GM23338 (cell line): ENCODE measurements at regions not wholly inside any gene's neighbourhood (a gene's known extent, or its start where the extent isn't known, plus 50 kb on each side); places are given as distances from the start of the nearest gene placed in this dataset.

Source experiments
- ATAC-seq: fragments of 200-7000 bp; cut with Tn5 transposase; 3 replicates; pipeline ENCODE4 v1.9.1; 2020
- DNase-seq: peaks from one replicate; pipeline ENCODE4 v3.0.0-alpha.2; 2015; ENCODE audit warnings: low spot score
- H2AFZ ChIP-seq: fragments of 200-600 bp; sonication (generic); 2 replicates; pipeline ENCODE4 v1.8.0; 2016; ENCODE audit warnings: antibody characterized with exemption, mild to moderate bottlenecking, moderate library complexity
- H3F3A ChIP-seq: fragments of 200-600 bp; sonication (generic); replicated peaks from 2 replicates; pipeline ENCODE4 v1.8.0; 2017; ENCODE audit warnings: antibody characterized with exemption, mixed run types, low read depth
- H3K27ac ChIP-seq: fragments of 200-600 bp; sonication (generic); 2 replicates; pipeline ENCODE4 v1.6.1; 2016; ENCODE audit warnings: low read depth
- H3K27me3 ChIP-seq: fragments of 200-600 bp; sonication (generic); 2 replicates; pipeline ENCODE4 v1.8.0; 2016; ENCODE audit warnings: mild to moderate bottlenecking, mixed run types, moderate library complexity; ENCODE audit not compliant: insufficient read depth
- H3K36me3 ChIP-seq: fragments of 200-600 bp; sonication (generic); 2 replicates; pipeline ENCODE4 v1.8.0; 2016; ENCODE audit warnings: mild to moderate bottlenecking; ENCODE audit not compliant: insufficient read depth
- H3K4me1 ChIP-seq: fragments of 200-600 bp; sonication (generic); 2 replicates; pipeline ENCODE4 v1.8.0; 2016; ENCODE audit warnings: mild to moderate bottlenecking, moderate library complexity; ENCODE audit not compliant: insufficient read depth
- H3K4me2 ChIP-seq: fragments of 200-600 bp; sonication (generic); 2 replicates; pipeline ENCODE4 v1.7.1; 2017; ENCODE audit warnings: mixed run types
- H3K4me3 ChIP-seq: fragments of 200-600 bp; sonication (generic); 2 replicates; pipeline ENCODE4 v1.6.1; 2016; ENCODE audit warnings: mixed run types
- H3K79me2 ChIP-seq: fragments of 200-600 bp; sonication (generic); replicated peaks from 2 replicates; pipeline ENCODE4 v1.8.0; 2017; ENCODE audit warnings: mild to moderate bottlenecking; ENCODE audit not compliant: insufficient read depth
- H3K9me2 ChIP-seq: fragments of 200-600 bp; sonication (generic); 2 replicates; pipeline ENCODE4 v1.8.0; 2017; ENCODE audit not compliant: insufficient read depth
- H4K20me1 ChIP-seq: fragments of 200-600 bp; sonication (generic); replicated peaks from 2 replicates; pipeline ENCODE4 v1.8.0; 2017; ENCODE audit warnings: mild to moderate bottlenecking; ENCODE audit not compliant: insufficient read depth
- H3K27ac Mint-ChIP-seq: 2 replicates; pipeline ENCODE4 v1.8.0; 2020; ENCODE audit warnings: inconsistent platforms, mild to moderate bottlenecking, moderate library complexity, mixed read lengths
- H3K27me3 Mint-ChIP-seq: 3 replicates; pipeline ENCODE4 v1.8.0; 2022; ENCODE audit warnings: low read depth, mild to moderate bottlenecking, moderate library complexity, mixed read lengths, inconsistent platforms; ENCODE audit not compliant: insufficient read depth, poor library complexity
- H3K36me3 Mint-ChIP-seq: 3 replicates; pipeline ENCODE4 v1.8.0; 2021; ENCODE audit warnings: low read depth, mild to moderate bottlenecking, inconsistent platforms, moderate library complexity, mixed read lengths
- H3K4me1 Mint-ChIP-seq: 3 replicates; pipeline ENCODE4 v1.8.0; 2020; ENCODE audit warnings: mild to moderate bottlenecking, inconsistent platforms, mixed read lengths
- H3K4me3 Mint-ChIP-seq: 3 replicates; pipeline ENCODE4 v1.8.0; 2021; ENCODE audit warnings: moderate library complexity, mild to moderate bottlenecking, inconsistent platforms, mixed read lengths
- H3K9me3 Mint-ChIP-seq: 3 replicates; pipeline ENCODE4 v1.8.0; 2020; ENCODE audit warnings: moderate library complexity, mild to moderate bottlenecking, inconsistent platforms, mixed read lengths
- CREB1 ChIP-seq: fragments of 250-450 bp; sonication (Bioruptor Pico); IDR thresholded peaks from 2 replicates; pipeline ENCODE4 v1.5.0; 2020; ENCODE audit warnings: low read depth, mild to moderate bottlenecking, moderate library complexity
- CTCF ChIP-seq, 2 experiments: fragments of 200-600 bp in 1 of 2; sonication (generic) in 1 of 2; conservative IDR thresholded peaks; 2 replicates each; pipeline versions ENCODE4 v1.5.1 to v1.6.1; 2016 to 2017; ENCODE audit warnings: antibody characterized with exemption in 2 of 2, low read depth in 2 of 2, mild to moderate bottlenecking in 2 of 2, moderate library complexity in 1 of 2
- ETS1 ChIP-seq: IDR thresholded peaks from 2 replicates; pipeline ENCODE4 v1.6.1; 2016; ENCODE audit warnings: antibody characterized with exemption
- EZH2 ChIP-seq: fragments of 200-600 bp; sonication (generic); IDR thresholded peaks from one replicate; pipeline ENCODE4 v1.8.0; 2017; ENCODE audit warnings: antibody characterized with exemption, mild to moderate bottlenecking, low read depth; ENCODE audit not compliant: unreplicated experiment
- EZH2phosphoT487 ChIP-seq: fragments of 200-600 bp; sonication (generic); IDR thresholded peaks from one replicate; pipeline ENCODE4 v1.8.1; 2018; ENCODE audit warnings: antibody characterized with exemption; ENCODE audit not compliant: unreplicated experiment
- JUNB ChIP-seq: IDR thresholded peaks from one replicate; pipeline ENCODE4 v1.6.1; 2016; ENCODE audit warnings: antibody characterized with exemption; ENCODE audit not compliant: unreplicated experiment
- NANOG ChIP-seq: IDR thresholded peaks from 2 replicates; pipeline ENCODE4 v1.6.1; 2016; ENCODE audit warnings: antibody characterized with exemption, borderline replicate concordance
- REST ChIP-seq: IDR thresholded peaks from one replicate; pipeline ENCODE4 v1.6.1; 2018; ENCODE audit warnings: antibody characterized with exemption; ENCODE audit not compliant: unreplicated experiment
- ZNF331 ChIP-seq: fragments of 250-450 bp; sonication (Bioruptor Pico); IDR thresholded peaks from 2 replicates; pipeline ENCODE4 v1.5.0; 2020; ENCODE audit warnings: low read depth, mild to moderate bottlenecking, moderate library complexity
- ZNF462 ChIP-seq: fragments of 250-450 bp; sonication (Bioruptor Pico); IDR thresholded peaks from 2 replicates; pipeline ENCODE4 v1.5.0; 2020; ENCODE audit warnings: mild to moderate bottlenecking, moderate library complexity

- TF ChIP-seq CTCF (conservative IDR thresholded peaks at IDR 0.05; ENCODE audit: low read depth in 2 of 2) (no peak), NANOG (no peak), EZH2 (no peak), ZNF331 (CRISPR knock-in tag) (no peak), REST (no peak), EZH2phosphoT487 (no peak), CREB1 (CRISPR knock-in tag) (no peak), ETS1 (no peak)
Measured at GRCh38 chr13:68908879-68909278, 1198.7 kb upstream of the ATXN8OS start (continued).

GRCh38 chr13:68905186-68905585 lies 1202.4 kb upstream of the ATXN8OS start:
- Histone ChIP-seq H3K27me3 (no peaks in the 10 kb centered on the region), H3K4me2 (no peak overlapping the region), H3K27ac (no peak overlapping the region), H4K20me1 (no peaks in the 10 kb centered on the region), H3F3A (no peaks in the 10 kb centered on the region), H3K9me2 (no peaks in the 10 kb centered on the region), H3K36me3 (no peaks in the 10 kb centered on the region; the same call in 1 of the 2 replicates), H3K79me2 (no peaks in the 10 kb centered on the region), H3K4me3 (no peak overlapping the region), H3K4me1 (no peaks in the 10 kb centered on the region), H2AFZ (no peak overlapping the region)
- H3K36me3 Mint-ChIP-seq: peaks cover 37% of the 10 kb centered on the region
- H3K9me3 Mint-ChIP-seq: peaks cover 45% of the 10 kb centered on the region
- no peak overlapping the region for H3K4me3 Mint-ChIP-seq
- H3K27ac Mint-ChIP-seq: no peak overlapping the region
- no peaks in the 10 kb centered on the region for H3K4me1 Mint-ChIP-seq
- no peak for ATAC-seq
- H3K27me3 Mint-ChIP-seq: no peaks in the 10 kb centered on the region
- DNase-seq: no peak
- TF ChIP-seq JUNB: no peak
- TF ChIP-seq EZH2phosphoT487: no peak
- no peak for TF ChIP-seq EZH2
- no peak for TF ChIP-seq ZNF462
- TF ChIP-seq CREB1 (CRISPR knock-in tag): no peak
- no peak for TF ChIP-seq ZNF331 (CRISPR knock-in tag)
